ENCODE measurements at regions not wholly inside any gene's neighbourhood (a gene's known extent, or its start where the extent isn't known, plus 50 kb on each side); places are given as distances from the start of the nearest gene placed in this dataset.
A peak's percentile ranks its signal among the peaks of the same experiment; 100 is the strongest.
"Not testable (repeated sequence)": the region's sequence is repeated elsewhere in the genome, so short reads cannot be mapped to it uniquely, and the experiment has no call there.

DNA sequence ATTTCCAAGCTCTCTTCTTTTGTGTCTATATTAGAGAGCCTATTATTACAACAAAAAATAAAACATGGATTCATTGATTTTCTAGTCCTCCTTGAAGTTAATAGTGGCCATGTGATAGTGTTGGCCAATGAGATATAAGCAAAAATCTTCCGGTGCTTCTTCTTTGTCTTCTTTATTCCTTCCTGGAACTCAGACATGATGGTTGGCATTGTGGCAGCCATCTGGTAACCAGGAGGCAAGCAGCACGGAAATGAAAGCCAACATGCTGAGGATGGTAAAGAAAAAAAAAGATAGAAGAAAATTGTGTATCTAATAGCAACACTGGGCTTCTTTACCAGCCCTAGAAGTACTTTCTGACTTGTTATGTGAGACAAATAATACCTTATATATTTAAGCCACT lies 50.8 kb upstream of the SEL1L start:
- no peak for DNase-seq (ENCODE audit: low spot score)

- no peak for DNase-seq (ENCODE audit: low spot score)
These were observed 55.9 kb upstream of the SEL1L start for GRCh38 chr14:81589381-81590065.

- DNase-seq (ENCODE audit: low spot score) = no peak
These were observed 57.6 kb upstream of the SEL1L start for GRCh38 chr14:81591266-81591665.

DNA sequence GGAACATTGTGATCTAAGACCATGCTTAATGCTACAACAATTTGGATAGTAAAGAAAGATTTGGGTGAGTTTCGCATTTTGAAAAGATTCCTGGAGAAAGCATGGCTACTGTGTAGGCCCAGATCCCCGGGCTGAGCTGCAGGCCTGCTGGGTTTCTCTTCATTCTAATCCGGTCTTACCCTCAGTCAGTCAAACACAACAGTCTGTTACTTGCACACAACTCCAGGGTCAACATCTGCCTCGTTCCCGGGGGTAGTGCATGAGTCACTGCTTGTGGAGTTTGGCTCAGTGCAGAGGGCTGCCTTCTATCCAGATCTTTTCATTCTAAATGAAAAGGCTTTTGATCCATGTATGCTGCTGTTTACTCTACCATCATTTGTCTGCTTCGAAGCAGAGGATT lies 60.4 kb upstream of the SEL1L start:
- DNase-seq (ENCODE audit: low spot score) = peak; percentile 81

GRCh38 chr14:81605660-81606059 lies 72.0 kb upstream of the SEL1L start:
- DNase-seq (ENCODE audit: low spot score) = no peak

- no peak for DNase-seq (ENCODE audit: low spot score)
These were observed 79.8 kb upstream of the SEL1L start for GRCh38 chr14:81613341-81614045.

- DNase-seq (ENCODE audit: low spot score) = not testable (repeated sequence)
These were observed 80.6 kb upstream of the SEL1L start for GRCh38 chr14:81614302-81614701.

GRCh38 chr14:81618695-81619094 lies 85.0 kb upstream of the SEL1L start:
- no peak for DNase-seq (ENCODE audit: low spot score)

DNA sequence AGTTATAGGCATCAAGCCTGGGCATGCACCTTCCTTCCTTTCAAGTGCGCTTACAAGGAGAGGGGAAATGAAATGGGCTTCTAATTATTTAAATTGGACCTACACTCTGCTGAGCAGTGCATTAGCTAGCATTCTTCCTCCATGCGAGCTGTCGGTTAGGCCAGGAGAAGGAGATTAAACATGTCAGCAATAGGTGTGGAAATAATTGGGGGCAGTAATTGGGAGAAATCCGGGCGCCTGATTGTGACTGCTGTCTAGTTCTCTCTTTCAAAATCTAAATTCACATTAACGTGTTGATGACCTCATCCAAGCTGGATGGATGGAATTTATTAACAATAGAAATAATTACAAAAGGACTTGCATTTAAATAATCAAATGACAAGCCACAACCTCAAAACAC lies 86.2 kb upstream of the SEL1L start:
- DNase-seq (ENCODE audit: low spot score) = no peak

GRCh38 chr14:81623771-81624396 lies 90.2 kb upstream of the SEL1L start:
- not testable (repeated sequence) for DNase-seq (ENCODE audit: low spot score)

DNA sequence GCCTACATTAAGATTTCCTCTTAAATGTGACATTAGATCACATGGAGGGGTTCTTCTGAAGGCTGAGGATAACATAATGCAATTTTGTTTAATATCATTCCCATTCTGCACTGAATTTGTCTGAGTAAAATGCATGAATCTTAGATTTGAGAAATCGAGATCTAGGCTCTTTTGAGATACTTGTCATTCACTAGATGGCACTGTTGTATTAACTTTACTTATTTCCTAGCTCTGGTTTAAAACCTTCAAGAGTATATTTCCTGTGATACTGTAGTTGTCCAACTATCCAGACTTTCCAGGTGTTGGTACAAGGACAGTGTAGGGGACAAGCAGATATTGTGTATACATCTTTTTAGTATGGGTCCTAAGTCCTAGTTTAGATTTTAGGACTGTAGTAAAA lies 91.7 kb upstream of the SEL1L start:
- peak; percentile 82 for DNase-seq (ENCODE audit: low spot score)

DNA sequence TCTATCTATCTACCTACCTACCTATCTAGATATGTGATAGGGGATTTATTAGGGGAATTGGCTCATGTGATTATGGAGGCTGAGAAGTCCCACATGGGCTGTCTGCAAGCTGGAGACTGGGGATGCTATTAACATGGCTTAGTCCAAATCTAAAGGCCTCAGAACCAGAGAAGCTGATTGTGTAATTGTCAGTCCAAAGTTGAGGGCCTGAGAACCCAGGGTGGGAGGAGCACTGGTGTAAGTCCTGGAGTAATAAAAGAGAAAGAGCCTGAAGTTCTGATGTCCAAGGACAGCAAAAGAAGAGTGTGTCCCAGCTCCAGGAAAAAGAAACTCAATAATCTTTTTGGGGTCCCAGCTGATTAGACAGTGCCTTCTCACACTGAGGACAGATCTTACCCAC lies 98.5 kb upstream of the SEL1L start:
- DNase-seq (ENCODE audit: low spot score) = no peak

DNA sequence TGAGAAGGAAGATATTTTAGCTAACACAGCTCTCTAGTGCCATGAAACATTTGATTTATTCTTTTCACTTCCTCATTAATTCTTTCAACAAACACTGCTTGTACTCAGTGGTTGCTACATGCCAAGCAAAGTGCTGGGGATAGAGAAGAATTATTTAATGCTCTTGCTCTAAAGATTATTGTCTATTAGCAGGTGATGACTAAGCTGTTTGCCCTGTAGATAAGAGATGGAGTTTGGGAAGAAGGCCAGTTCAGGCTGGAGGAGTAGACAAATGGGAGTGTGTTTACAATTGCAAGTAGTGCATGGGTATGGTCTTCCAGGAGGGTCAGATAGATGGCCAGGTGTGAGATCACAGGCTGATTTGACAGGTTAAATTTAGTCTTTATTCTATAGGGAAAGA lies 99.8 kb upstream of the SEL1L start:
- DNase-seq (ENCODE audit: low spot score) = no peak

DNA sequence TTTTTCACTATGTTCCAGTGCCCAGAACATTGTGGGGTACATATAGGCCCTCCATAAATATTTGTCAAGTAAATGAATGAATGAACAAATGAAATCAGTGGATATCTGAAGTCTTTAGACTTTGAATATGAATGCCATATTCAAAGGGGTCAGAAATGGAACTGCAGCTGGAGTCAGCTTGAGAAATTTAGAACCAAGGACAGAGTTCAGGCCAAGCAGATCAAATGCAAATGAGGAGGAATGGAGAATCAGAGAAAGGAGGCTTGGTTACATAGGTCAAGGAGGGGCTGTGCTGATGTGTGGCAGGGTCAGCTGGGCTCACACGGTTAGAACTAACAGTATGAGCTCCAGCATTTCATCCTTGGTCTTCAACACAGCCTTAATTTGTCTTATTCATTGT lies 104.0 kb upstream of the SEL1L start:
- DNase-seq (ENCODE audit: low spot score) = no peak

DNA sequence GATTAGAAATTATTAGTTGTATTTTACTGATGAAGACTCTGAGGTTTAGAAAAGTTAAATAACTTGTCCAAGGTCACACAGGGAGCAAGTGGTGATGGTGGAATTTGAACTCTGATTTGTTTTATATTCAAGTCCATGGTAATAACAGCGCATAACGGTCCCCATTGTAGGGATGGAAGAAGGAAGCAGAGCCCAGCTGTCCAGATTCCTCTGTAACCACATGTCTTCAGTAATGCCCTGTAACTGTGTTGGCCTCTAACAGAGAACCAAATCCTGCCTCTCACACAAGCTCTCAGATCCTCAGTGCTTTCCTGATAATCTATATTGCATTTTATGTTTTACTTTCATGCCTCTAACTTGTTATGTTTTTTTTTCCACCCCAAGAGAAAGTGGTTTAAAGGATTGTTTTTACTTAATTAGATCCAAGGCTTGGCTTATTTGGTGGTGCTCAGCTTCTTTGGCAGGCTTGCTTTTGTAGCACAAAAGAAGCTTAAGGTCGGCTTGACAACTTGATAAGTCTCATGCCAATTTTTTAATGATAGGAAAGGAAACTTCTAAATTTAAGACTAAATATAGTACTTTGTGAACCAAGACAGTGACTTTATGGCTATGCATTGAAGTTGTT lies 105.1 kb upstream of the SEL1L start:
- DNase-seq (ENCODE audit: low spot score) = no peak

DNA sequence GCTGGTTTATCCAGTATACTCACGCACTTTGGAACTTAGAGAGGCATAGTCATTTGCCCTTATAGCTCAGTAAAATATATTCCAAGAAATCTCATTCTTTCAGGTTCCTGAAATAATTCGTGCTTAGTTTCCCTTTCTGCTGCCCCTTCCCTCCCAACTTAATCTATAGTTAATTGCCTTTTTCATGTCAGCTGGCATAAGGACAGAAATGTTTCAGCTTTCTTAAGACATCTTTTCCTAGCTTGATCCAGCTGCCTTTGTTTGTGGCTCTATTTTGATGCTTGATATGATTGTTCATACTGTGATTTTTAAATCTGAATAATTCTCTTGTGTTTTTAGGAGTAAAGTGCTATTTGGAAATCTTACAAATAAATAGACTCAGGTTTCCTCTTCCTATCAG lies 120.0 kb upstream of the SEL1L start:
- no peak for DNase-seq (ENCODE audit: low spot score)

- no peak for DNase-seq (ENCODE audit: low spot score)
These were observed 122.0 kb upstream of the SEL1L start for GRCh38 chr14:81655423-81656314.

GRCh38 chr14:81656811-81657210 lies 123.2 kb upstream of the SEL1L start:
- DNase-seq (ENCODE audit: low spot score) = no peak

DNA sequence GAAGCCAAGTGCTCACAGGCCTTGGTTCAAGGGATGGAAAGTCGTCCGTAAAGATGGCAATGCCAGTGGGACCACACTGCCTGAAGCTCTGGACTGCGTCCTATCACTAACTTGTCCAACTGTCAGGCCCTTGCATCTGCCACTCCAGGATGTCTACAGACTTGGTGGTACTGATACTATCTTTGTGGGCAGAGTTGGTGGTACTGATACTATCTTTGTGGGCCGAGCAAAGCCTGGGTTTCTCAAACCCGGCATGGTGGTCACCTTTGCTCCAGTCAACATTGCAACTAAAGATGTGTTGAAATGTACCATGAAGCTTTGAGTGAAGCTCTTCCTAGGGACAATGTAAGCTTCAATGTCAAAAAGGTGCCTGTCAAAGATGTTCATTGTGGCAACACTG lies 128.4 kb upstream of the SEL1L start:
- DNase-seq (ENCODE audit: low spot score) = no peak

DNA sequence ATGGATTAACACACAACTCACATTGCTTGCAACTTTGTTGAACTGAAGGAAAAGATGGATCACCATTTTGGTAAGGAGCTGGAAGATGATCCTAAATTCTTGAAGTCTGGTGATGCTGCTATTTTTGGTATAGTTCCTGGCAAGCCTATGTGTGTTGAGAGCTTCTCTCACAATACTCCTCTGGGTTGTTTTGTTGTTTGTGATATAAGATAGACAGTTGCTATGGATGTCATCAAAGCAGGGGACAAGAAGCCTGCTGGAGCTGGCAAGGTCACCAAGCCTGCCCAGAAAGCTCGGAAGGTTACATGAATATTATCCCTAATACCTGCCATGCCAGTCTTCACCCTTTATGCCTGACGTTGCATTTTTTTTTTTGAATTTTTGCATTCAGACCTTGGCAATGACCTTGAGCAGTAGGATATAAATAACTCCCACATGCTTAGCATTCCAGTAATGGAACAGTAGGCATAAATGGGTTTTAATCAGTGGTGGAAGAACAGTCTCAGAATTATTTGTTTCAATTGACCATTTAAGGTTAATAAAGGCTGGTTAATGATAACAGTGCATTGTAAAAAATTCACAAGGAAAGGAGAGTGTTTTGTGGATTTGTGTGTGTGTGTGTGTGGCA lies 129.0 kb upstream of the SEL1L start:
- DNase-seq (ENCODE audit: low spot score) = no peak

- no peak for DNase-seq (ENCODE audit: low spot score)
These were observed 135.1 kb upstream of the SEL1L start for GRCh38 chr14:81668626-81669274.
